H9 (cell line): ENCODE measurements at regions not wholly inside any gene's neighbourhood (a gene's known extent, or its start where the extent isn't known, plus 50 kb on each side); places are given as distances from the start of the nearest gene placed in this dataset.
"Not testable (repeated sequence)": the region's sequence is repeated elsewhere in the genome, so short reads cannot be mapped to it uniquely, and the experiment has no call there.

Experiments
- DNase-seq: peaks from one replicate; pipeline ENCODE4 v3.0.0-alpha.2; 2017
- H2AFZ ChIP-seq: one replicate; pipeline ENCODE4 v1.6.1; 2013; ENCODE audit warnings: mild to moderate bottlenecking, low read length, control low read depth, moderate library complexity
- H2AK5ac ChIP-seq: 2 replicates; pipeline ENCODE4 v1.6.1; 2013; ENCODE audit warnings: low read length, control low read depth, mixed read lengths; ENCODE audit not compliant: insufficient read length
- H2BK120ac ChIP-seq: one replicate; pipeline ENCODE4 v1.6.1; 2013; ENCODE audit warnings: low read depth, mild to moderate bottlenecking, low read length, control low read depth, inconsistent platforms; ENCODE audit not compliant: poor library complexity, severe bottlenecking
- H2BK12ac ChIP-seq: 2 replicates; pipeline ENCODE4 v1.6.1; 2013; ENCODE audit warnings: low read length, control low read depth, mixed read lengths, low read depth; ENCODE audit not compliant: insufficient read length
- H2BK15ac ChIP-seq: 2 replicates; pipeline ENCODE4 v1.6.1; 2013; ENCODE audit warnings: low read depth, low read length, control low read depth
- H2BK20ac ChIP-seq: one replicate; pipeline ENCODE4 v1.6.1; 2013; ENCODE audit warnings: low read depth, mild to moderate bottlenecking, low read length, control low read depth, inconsistent platforms; ENCODE audit not compliant: poor library complexity, severe bottlenecking
- H2BK5ac ChIP-seq: 2 replicates; pipeline ENCODE4 v1.6.1; 2013; ENCODE audit warnings: low read length, control low read depth, mixed read lengths; ENCODE audit not compliant: insufficient read length
- H3K14ac ChIP-seq: 2 replicates; pipeline ENCODE4 v1.6.1; 2013; ENCODE audit warnings: low read length, control low read depth; ENCODE audit not compliant: insufficient read depth
- H3K18ac ChIP-seq: 2 replicates; pipeline ENCODE4 v1.6.1; 2013; ENCODE audit warnings: low read depth, mild to moderate bottlenecking, mixed read lengths, low read length, control low read depth; ENCODE audit not compliant: insufficient read length
- H3K23ac ChIP-seq: 2 replicates; pipeline ENCODE4 v1.6.1; 2013; ENCODE audit warnings: low read length, control low read depth, mixed read lengths, low read depth; ENCODE audit not compliant: insufficient read length
- H3K23me2 ChIP-seq: 2 replicates; pipeline ENCODE4 v1.6.1; 2013; ENCODE audit warnings: low read depth, mild to moderate bottlenecking, mixed read lengths, low read length, control low read depth; ENCODE audit not compliant: insufficient read length, poor library complexity, severe bottlenecking
- H3K27ac ChIP-seq: 2 replicates; pipeline ENCODE4 v1.5.1; 2013; ENCODE audit warnings: low read length, control low read depth, mixed read lengths, low read depth; ENCODE audit not compliant: insufficient read length
- H3K27me3 ChIP-seq: 2 replicates; pipeline ENCODE4 v1.6.1; 2013; ENCODE audit warnings: low read length, control low read depth, inconsistent platforms; ENCODE audit not compliant: insufficient read depth
- H3K4ac ChIP-seq: 2 replicates; pipeline ENCODE4 v1.6.1; 2013; ENCODE audit warnings: low read depth, mild to moderate bottlenecking, control low read depth, inconsistent platforms, low read length, moderate library complexity
- H3K4me1 ChIP-seq: 2 replicates; pipeline ENCODE4 v1.6.1; 2013; ENCODE audit warnings: low read length, control low read depth, inconsistent platforms; ENCODE audit not compliant: insufficient read depth
- H3K4me2 ChIP-seq: 2 replicates; pipeline ENCODE4 v1.6.1; 2013; ENCODE audit warnings: low read length, control low read depth, mixed read lengths; ENCODE audit not compliant: insufficient read length, insufficient read depth
- H3K56ac ChIP-seq: 2 replicates; pipeline ENCODE4 v1.6.1; 2013; ENCODE audit warnings: low read depth, mild to moderate bottlenecking, mixed read lengths, low read length, control low read depth; ENCODE audit not compliant: insufficient read length
- H3K79me1 ChIP-seq: 2 replicates; pipeline ENCODE4 v1.6.1; 2013; ENCODE audit warnings: low read depth, mild to moderate bottlenecking, moderate library complexity, low read length, control low read depth, inconsistent platforms; ENCODE audit not compliant: insufficient read depth, poor library complexity, severe bottlenecking
- H3K79me2 ChIP-seq: 2 replicates; pipeline ENCODE4 v1.6.1; 2013; ENCODE audit warnings: low read length, control low read depth, inconsistent platforms; ENCODE audit not compliant: insufficient read depth
- H3K9ac ChIP-seq: 2 replicates; pipeline ENCODE4 v1.6.1; 2013; ENCODE audit warnings: low read length, control low read depth, mixed read lengths; ENCODE audit not compliant: insufficient read length; ENCODE audit errors: extremely low read depth
- H3K9me3 ChIP-seq: one replicate; pipeline ENCODE4 v1.6.1; 2013; ENCODE audit warnings: low read depth, low read length, inconsistent platforms; ENCODE audit not compliant: control insufficient read depth
- H3T11ph ChIP-seq: one replicate; pipeline ENCODE4 v1.6.1; 2013; ENCODE audit warnings: mild to moderate bottlenecking, low read length, control low read depth, inconsistent platforms
- H4K20me1 ChIP-seq: one replicate; pipeline ENCODE4 v1.6.1; 2013; ENCODE audit not compliant: control insufficient read depth, insufficient read length, insufficient read depth
- H4K5ac ChIP-seq: 2 replicates; pipeline ENCODE4 v1.6.1; 2013; ENCODE audit warnings: low read depth, mild to moderate bottlenecking, mixed read lengths, low read length, control low read depth; ENCODE audit not compliant: insufficient read length
- H4K8ac ChIP-seq: replicated peaks from 2 replicates; pipeline ENCODE4 v1.6.1; 2013; ENCODE audit warnings: low read length, control low read depth, mixed read lengths, low read depth; ENCODE audit not compliant: insufficient read length
- H4K91ac ChIP-seq: 2 replicates; pipeline ENCODE4 v1.6.1; 2013; ENCODE audit warnings: low read depth, mild to moderate bottlenecking, moderate library complexity, mixed read lengths, low read length, control low read depth; ENCODE audit not compliant: insufficient read length
- H3K27ac Mint-ChIP-seq, 3 experiments: 2 replicates in 2 of 3; 3 replicates in 1 of 3; pipeline ENCODE4 v1.8.0; 2020 to 2021; ENCODE audit warnings: mixed read lengths in 3 of 3, mild to moderate bottlenecking in 1 of 3, moderate library complexity in 1 of 3
- H3K27me3 Mint-ChIP-seq: 2 replicates; pipeline ENCODE4 v1.8.0; 2021; ENCODE audit warnings: low read depth, mild to moderate bottlenecking, moderate library complexity, mixed read lengths
- H3K36me3 Mint-ChIP-seq, 3 experiments: 2 replicates in 2 of 3; 3 replicates in 1 of 3; pipeline ENCODE4 v1.8.0; 2020 to 2021; ENCODE audit warnings: low read depth in 3 of 3, mixed read lengths in 3 of 3; ENCODE audit not compliant: insufficient read depth in 1 of 3
- H3K4me1 Mint-ChIP-seq, 2 experiments: 2 replicates each; pipeline ENCODE4 v1.8.0; 2020; ENCODE audit warnings: mixed read lengths in 2 of 2
- H3K4me3 Mint-ChIP-seq, 2 experiments: 2 replicates in 1 of 2; 3 replicates in 1 of 2; pipeline ENCODE4 v1.8.0; 2020 to 2021; ENCODE audit warnings: mild to moderate bottlenecking in 2 of 2, mixed read lengths in 2 of 2, moderate library complexity in 1 of 2
- H3K9me3 Mint-ChIP-seq, 2 experiments: 2 replicates in 1 of 2; 3 replicates in 1 of 2; pipeline ENCODE4 v1.8.0; 2020; ENCODE audit warnings: mild to moderate bottlenecking in 2 of 2, mixed read lengths in 2 of 2, moderate library complexity in 1 of 2
- WGBS: extraction: QIAGEN DNeasy Blood & Tissue Kit; methylation state at CpG from one replicate; pipeline ENCODE4 v1.1.7; 2013; ENCODE audit warnings: missing lambda C conversion rate, low lambda C conversion rate, mixed read lengths; ENCODE audit not compliant: insufficient read length; ENCODE audit errors: extremely low coverage; 5-methylcytosine and 5-hydroxymethylcytosine counted together
- TF ChIP-seq, protein P1 (sequence below): fragments of 200-600 bp; sonication (generic); conservative IDR thresholded peaks from 3 replicates; pipeline ENCODE4 v1.8.0; 2021; ENCODE audit warnings: antibody characterized with exemption, mild to moderate bottlenecking

- H2AFZ ChIP-seq: no peak overlapping the region
- H3T11ph ChIP-seq: no peak overlapping the region
- no peak overlapping the region for H4K91ac ChIP-seq
- H3K79me2 ChIP-seq: no peaks in the 10 kb centered on the region
- H3K23me2 ChIP-seq: no peaks in the 10 kb centered on the region
- H3K9me3 ChIP-seq: peaks cover 49% of the 10 kb centered on the region
- no peaks in the 10 kb centered on the region for H3K79me1 ChIP-seq
- DNase-seq: no peak
- Mint-ChIP-seq H3K36me3 (peaks cover 31 to 49% (median 46%) of the 10 kb centered on the region in 3 experiments), H3K9me3 (peaks cover 67 to 69% of the 10 kb centered on the region in 2 experiments), H3K4me3 (peak overlapping the region in 1 of 2 experiments; percentile 53; a peak in 1 of 5 replicates), H3K27me3 (peaks cover 12% of the 10 kb centered on the region), H3K27ac (no peak overlapping the region), H3K4me1 (no peaks in the 10 kb centered on the region)
- no peak overlapping the region for H2AK5ac ChIP-seq
- H4K5ac ChIP-seq: no peak overlapping the region
- no peaks in the 10 kb centered on the region for H3K4me1 ChIP-seq
- H2BK5ac ChIP-seq: no peak overlapping the region
- no peak overlapping the region for H3K14ac ChIP-seq
- H2BK120ac ChIP-seq: no peak overlapping the region
- no CpG with 5 or more reads among the region's 29 CpGs for WGBS
- no peak overlapping the region for H3K4ac ChIP-seq
- TF ChIP-seq, protein P1, sequence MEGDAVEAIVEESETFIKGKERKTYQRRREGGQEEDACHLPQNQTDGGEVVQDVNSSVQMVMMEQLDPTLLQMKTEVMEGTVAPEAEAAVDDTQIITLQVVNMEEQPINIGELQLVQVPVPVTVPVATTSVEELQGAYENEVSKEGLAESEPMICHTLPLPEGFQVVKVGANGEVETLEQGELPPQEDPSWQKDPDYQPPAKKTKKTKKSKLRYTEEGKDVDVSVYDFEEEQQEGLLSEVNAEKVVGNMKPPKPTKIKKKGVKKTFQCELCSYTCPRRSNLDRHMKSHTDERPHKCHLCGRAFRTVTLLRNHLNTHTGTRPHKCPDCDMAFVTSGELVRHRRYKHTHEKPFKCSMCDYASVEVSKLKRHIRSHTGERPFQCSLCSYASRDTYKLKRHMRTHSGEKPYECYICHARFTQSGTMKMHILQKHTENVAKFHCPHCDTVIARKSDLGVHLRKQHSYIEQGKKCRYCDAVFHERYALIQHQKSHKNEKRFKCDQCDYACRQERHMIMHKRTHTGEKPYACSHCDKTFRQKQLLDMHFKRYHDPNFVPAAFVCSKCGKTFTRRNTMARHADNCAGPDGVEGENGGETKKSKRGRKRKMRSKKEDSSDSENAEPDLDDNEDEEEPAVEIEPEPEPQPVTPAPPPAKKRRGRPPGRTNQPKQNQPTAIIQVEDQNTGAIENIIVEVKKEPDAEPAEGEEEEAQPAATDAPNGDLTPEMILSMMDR: no peak
- H3K27me3 ChIP-seq: no peaks in the 10 kb centered on the region
- no peak overlapping the region for H2BK20ac ChIP-seq
- H2BK12ac ChIP-seq: no peak overlapping the region
- H4K8ac ChIP-seq: no peak overlapping the region
- H3K9ac ChIP-seq: no peak overlapping the region
- no peak overlapping the region for H3K56ac ChIP-seq
- no peak overlapping the region for H3K18ac ChIP-seq
- H4K20me1 ChIP-seq: no peaks in the 10 kb centered on the region
- H3K23ac ChIP-seq: no peak overlapping the region
- H3K27ac ChIP-seq: no peak overlapping the region
- H3K4me2 ChIP-seq: no peak overlapping the region
- no peak overlapping the region for H2BK15ac ChIP-seq
Observed at GRCh38 chr22:11066458-11067285, 4461.3 kb upstream of the OR11H1 start.

DNA sequence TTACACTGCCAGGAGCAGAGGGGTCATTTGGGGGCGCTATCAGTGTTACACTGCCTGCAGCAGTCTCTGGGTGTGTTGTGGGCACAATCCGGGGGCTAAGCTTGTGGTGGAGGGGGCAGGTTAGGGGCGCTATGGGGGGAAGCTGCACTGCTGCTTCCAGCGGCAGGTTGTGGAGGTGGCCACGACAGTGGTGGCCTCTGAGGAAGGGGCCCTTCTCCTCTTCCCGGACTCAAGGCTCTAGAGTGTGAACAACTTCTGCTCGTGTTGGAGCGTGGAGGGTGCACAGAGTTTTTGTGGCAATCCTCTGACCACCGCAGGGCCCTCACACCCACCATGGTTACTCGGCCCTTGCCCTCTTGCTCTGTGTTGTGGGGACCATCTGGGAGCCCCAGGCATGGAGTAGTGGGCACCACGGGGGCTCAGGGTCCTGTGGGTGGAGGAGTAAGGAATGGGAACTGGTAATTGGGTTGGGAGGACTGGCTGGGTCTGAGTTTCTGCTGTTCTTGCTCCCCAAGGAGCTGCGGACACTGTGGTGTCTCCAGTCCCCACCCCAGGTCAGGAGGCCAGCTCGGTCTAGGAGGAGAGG lies 4460.6 kb upstream of the OR11H1 start:
- peaks cover 47% of the 10 kb centered on the region for H3K9me3 ChIP-seq
- H3K9me3 Mint-ChIP-seq: peaks cover 60 to 63% of the 10 kb centered on the region in 2 experiments
- peaks cover 31 to 47% (median 46%) of the 10 kb centered on the region in 3 experiments for H3K36me3 Mint-ChIP-seq

More for the DNA sequence above, 4460.6 kb upstream of the OR11H1 start:
- not testable (repeated sequence) for H4K91ac ChIP-seq, H3K4me1 Mint-ChIP-seq, H3K79me1 ChIP-seq, H3K23ac ChIP-seq, H2AFZ ChIP-seq, H3K9ac ChIP-seq, H3K4me1 ChIP-seq, H2BK20ac ChIP-seq, H3K14ac ChIP-seq, H3K18ac ChIP-seq, DNase-seq, H3K27ac Mint-ChIP-seq, H2BK120ac ChIP-seq, H2AK5ac ChIP-seq, H3T11ph ChIP-seq, H3K27me3 ChIP-seq, H2BK12ac ChIP-seq, H4K8ac ChIP-seq, H3K27ac ChIP-seq, H3K23me2 ChIP-seq, H3K4me2 ChIP-seq, H2BK5ac ChIP-seq, H2BK15ac ChIP-seq, H3K4ac ChIP-seq, H4K5ac ChIP-seq, H4K20me1 ChIP-seq, H3K56ac ChIP-seq, H3K79me2 ChIP-seq
- Mint-ChIP-seq H3K27me3 (peaks cover 12% of the 10 kb centered on the region), H3K4me3 (peak overlapping the region in 1 of 2 experiments; percentile 8; a peak in 1 of 5 replicates)
- WGBS: no CpG with 5 or more reads among the region's 13 CpGs
